NCI-H2081 treated with DMSO at 0.1 percent for 48 hours (cell line): ENCODE measurements at regions not wholly inside any gene's neighbourhood (a gene's known extent, or its start where the extent isn't known, plus 50 kb on each side); places are given as distances from the start of the nearest gene placed in this dataset.
A peak's percentile ranks its signal among the peaks of the same experiment; 100 is the strongest.
"Not testable (repeated sequence)": the region's sequence is repeated elsewhere in the genome, so short reads cannot be mapped to it uniquely, and the experiment has no call there.

Experiments
- DNase-seq: peaks from one replicate; lab custom pipeline; 2025; lab: John Stamatoyannopoulos, UW

GRCh38 chr11:38894201-38894600 lies 2296.2 kb upstream of the RAG2 start:
- DNase-seq: not testable (repeated sequence)

DNA sequence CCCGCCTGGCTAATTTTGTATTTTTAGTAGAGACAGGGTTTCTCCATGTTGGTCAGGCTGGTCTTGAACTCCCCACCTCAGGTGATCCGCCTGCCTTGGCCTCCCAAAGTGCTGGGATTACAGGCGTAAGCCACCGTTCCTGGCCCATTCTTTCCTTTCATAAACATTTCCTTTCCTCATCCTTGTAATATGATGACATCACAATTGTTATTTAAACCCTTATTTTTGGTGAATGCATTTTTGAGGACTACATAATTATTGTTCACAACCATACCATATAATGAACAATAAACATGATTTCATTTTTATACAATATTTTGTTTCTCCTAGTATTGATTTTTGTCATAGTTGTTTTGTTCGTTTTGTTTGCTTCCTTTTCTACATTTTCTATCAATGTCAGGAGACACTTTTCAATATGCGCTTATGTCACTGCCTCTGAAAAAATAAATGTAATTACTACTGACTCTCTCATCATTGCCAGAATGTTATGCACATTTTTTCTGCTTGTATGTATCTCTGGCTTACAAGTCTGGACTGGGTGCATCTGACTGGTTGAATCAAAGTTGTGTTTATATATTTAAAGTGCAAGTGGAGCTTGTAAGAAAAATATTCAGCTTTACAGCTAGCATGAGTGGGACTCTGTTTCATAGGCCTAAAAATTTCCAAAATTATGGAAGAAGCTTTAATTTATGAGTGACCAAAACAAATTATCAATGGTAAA lies 2286.3 kb upstream of the RAG2 start:
- DNase-seq: no peak

DNA sequence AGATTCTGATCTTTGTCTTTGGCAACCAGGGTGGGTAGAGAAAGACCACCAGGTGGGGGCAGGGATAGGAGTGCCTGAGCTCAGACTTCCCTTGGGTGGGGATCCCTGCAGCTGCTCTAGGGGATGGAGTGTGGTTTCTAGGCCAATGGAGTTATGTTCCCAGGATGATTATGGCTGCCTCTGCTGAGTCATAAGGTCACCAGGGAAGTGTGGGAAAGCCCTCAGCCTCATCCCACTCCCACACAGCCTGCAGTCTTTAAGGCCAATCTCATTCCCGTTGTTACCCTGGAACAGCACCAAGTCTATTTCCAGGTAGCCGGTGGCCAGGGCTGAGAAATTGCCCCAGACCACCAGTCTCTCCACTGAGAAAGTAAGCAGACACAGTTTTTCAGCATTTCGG lies 2269.3 kb upstream of the RAG2 start:
- DNase-seq: no peak

DNA sequence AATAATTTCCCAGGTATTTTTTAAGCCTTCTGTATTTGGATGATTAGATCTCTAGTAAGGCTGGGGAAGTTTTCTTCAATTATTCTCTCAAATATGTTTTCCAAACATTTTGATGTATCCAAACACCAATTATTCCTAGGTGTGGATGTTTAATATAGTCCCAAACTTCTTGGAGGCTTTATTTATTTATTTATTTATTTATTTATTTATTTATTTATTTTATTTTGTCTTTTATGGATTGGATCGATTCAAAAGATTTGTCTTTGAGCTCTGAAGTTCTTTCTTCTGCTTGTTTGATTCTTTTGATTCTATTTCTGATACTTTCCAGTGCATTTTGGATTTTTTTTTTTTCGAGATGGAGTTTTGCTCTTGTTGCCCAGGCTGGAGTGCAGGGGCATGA lies 2267.9 kb upstream of the RAG2 start:
- no peak for DNase-seq

DNA sequence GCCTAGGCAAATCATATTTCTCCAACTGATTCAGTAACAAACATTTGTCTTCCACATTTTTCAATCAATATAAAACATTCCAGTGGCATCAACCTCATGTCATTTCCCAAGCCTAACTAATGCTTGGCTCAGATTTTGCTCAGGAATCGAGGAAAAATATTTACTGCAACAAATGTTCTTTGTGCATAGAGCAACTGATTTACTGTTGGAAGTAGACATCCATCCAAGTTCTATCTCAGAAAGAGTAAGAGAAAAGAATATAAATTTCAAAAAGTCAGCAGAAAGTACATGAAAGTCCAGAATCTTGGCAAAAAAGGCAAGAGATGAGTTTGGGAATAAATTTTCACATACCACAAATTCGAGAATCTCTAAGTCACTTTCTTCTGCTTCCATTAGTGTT lies 2245.0 kb upstream of the RAG2 start:
- DNase-seq: no peak

DNA sequence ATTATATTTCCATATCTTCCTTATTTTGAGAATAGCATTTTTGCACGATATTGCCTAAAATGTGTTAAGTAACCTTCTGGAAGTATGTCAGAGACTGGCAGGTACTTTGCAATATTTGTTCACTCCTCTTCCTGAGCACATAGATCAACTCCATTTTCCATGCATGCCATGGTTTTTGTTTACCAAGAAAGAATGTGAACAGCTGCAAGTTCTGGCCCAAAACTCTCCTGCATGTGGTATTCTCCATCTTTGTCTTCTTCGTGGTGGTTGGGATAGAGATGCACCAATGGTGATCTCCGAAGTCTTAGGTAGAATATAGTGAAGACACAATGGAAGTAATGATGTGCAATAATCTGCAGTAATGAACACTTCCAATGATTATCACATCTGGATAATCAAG lies 2241.0 kb upstream of the RAG2 start:
- DNase-seq: no peak

DNA sequence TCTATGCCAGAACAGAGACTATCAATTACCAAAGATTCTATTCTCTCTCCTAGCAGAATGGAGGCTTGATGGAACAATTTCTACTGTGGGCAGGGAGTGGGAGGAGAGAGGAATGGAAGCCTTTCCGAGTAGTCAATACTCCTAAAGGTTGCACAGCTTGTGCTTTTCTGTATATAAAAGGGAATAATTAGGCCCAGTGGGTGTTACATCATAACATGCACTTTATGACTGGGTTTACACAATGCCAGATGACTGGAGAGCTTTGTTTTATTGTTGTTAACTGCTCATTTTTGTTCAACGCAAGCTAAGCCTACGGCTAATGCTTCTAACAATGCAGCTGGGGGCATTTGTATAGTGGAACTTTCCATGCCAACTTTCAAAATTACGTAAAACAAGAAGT lies 2237.9 kb upstream of the RAG2 start:
- DNase-seq: peak; percentile 55

GRCh38 chr11:38824573-38824972 lies 2226.5 kb upstream of the RAG2 start:
- no peak for DNase-seq

DNA sequence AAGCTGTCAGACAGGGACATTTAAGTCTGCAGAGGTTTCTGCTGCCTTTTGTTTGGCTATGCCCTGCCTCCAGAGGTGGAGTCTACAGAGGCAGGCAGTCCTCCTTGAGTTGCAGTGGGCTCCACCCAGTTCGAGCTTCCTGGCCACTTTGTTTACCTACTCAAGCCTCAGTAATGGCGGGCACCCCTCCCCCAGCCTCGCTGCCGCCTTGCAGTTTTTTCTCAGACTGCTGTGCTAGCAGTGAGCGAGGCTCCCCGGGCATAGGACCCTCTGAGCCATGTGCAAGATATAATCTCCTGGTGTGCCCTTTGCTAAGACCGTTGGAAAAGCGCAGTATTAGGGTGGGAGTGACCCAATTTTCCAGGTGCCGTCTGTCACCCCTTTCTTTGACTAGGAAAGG lies 2223.8 kb upstream of the RAG2 start:
- DNase-seq: not testable (repeated sequence)

DNA sequence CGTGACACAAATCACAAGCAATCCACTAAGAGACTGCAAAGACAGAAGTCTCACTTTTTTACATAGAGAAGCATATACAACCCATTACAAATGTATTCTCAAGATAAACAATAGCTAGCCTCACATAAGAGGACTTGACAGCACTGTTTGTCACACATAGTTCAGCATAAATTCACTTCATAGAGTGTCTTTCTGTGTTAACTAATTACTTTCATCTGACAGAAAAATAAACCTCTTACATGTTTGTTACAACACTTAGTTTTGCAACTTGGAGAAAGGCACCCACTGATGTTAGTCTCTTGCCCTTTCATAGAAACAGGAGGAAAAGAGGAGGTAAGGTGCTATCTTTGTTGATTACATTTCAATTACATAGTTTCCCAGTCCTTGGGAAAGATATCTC lies 2221.9 kb upstream of the RAG2 start:
- DNase-seq: no peak

- no peak for DNase-seq
These were observed 2220.7 kb upstream of the RAG2 start for GRCh38 chr11:38818720-38819119.

DNA sequence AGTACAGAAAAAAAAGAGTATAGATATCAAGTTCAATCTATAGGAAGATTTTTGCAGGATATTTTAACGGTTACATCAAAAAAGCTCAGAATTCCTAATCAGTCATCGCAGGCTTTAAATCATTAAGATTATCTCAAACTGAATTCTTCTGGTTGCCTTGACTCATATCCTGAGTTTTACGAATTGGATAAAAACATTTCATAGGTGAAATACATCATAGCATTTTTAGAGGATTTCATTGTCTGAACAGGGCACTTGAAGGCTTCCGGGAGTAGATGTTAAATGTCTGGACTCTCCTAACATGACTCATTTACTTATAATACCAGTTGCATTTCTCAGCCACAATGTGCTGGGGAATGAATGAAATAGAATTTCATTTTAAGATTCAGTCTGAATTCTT lies 2216.6 kb upstream of the RAG2 start:
- DNase-seq: no peak

DNA sequence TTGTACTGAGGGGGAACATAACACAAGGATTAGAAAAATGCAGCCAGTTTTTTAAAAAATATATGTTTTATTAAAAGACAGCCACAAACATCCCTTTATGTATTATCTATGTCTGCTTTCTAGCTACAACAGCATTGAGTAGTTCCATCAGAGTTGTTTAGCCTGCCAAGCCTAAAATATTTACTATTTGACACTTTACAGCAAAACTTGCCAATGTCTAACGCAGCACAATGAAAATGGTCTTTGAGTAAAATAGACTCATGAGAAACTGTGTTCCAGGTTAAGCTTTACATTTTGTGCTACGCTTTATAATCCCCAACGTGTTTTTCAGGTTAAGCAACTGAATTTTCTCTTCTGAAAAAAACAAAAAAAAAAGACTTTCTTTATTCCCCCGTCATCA lies 2211.5 kb upstream of the RAG2 start:
- no peak for DNase-seq

- no peak for DNase-seq
These were observed 2198.2 kb upstream of the RAG2 start for GRCh38 chr11:38796281-38796680.

DNA sequence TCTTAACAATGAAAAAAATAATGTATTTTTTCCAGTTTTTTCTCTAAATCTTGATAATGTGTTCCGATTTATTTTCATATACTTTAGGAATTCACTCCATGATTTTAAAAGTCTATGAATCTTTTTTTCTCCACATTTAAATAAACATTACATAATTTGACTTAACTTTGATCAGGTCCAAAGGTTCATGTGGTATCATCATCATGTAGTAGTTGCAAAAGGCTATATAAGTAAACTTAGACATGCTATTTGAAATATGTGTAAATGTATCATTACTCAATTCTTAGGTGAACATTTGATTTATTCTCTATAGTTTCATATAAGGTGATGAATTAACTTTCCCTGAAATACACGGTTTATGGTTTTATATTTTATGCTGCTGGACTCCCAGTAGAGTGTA lies 2197.0 kb upstream of the RAG2 start:
- no peak for DNase-seq

DNA sequence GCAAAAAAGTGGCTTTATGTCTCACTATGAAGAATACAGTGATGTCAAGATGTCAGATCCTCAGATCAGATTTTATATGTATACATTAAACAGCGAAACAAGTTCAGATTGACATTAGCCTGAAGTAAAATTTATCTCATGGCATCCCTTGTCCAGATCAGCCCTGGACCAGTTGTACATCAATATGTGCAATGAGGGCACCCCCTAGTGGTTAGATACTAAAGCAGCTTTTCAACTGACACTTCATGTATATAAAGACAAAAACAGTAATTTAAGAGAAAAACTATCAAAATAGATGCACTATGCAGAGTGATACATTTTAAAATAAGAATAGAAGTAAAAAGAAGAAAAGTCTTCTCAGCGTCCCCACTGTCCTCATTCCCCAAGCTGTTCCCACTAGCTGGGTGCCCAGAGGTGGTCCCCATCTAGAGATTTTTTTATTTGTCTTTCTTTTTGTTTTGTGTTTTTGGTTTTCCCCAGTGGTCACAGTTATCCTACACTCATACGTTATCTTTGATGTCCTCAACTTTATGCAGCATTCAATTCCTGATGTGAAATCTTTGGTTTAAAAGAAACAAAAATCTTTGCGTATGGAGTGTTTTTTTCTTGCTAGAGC lies 2193.4 kb upstream of the RAG2 start:
- DNase-seq: no peak

GRCh38 chr11:38788561-38788960 lies 2190.5 kb upstream of the RAG2 start:
- no peak for DNase-seq

DNA sequence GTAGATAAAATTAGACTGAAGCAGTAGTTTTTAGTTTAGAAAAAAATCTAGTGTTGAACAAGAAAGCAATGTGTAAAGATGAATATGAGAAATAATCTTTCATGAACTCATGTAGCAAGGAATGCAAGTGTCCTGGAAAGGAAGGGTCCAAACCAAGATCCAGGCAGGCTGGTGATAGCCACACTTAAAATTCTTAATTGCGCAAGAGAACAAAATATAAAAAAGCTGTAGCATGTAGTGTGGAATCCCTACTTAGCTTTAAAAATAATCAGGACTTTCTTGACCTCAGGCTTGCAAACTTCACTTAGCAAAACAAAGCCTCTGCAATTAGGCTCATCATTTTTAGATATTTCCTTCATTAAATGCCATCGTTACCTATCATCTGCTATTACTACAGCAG lies 2186.1 kb upstream of the RAG2 start:
- no peak for DNase-seq

GRCh38 chr11:38766796-38767195 lies 2168.8 kb upstream of the RAG2 start:
- DNase-seq: no peak

GRCh38 chr11:38759394-38759793 lies 2161.4 kb upstream of the RAG2 start:
- DNase-seq: no peak

- no peak for DNase-seq
These were observed 2158.5 kb upstream of the RAG2 start for GRCh38 chr11:38756537-38756936.

DNA sequence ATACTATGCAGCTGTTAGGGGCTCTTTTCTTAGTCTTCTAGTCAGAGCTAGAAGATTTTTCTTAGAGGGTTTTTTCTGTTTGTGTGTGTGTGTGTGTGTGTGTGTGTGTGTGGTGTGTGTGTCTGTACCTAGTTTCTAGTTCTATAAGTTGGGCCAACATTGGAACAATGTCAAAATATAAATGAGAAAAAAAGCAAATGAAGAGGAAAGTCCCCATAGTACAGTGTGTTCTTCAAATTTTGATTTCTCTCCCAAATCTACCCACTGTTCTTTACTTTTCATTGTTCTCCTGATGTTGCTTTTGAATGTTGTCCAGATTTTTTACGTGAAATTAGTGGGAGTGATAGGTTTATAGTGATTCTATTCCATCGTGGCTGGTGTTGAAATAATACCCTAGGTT lies 2153.4 kb upstream of the RAG2 start:
- no peak for DNase-seq

GRCh38 chr11:38746516-38746915 lies 2148.5 kb upstream of the RAG2 start:
- not testable (repeated sequence) for DNase-seq

GRCh38 chr11:38723361-38723760 lies 2125.3 kb upstream of the RAG2 start:
- no peak for DNase-seq
